DND-41 (cell line): ENCODE measurements at regions not wholly inside any gene's neighbourhood (a gene's known extent, or its start where the extent isn't known, plus 50 kb on each side); places are given as distances from the start of the nearest gene placed in this dataset.
"Not testable (repeated sequence)": the region's sequence is repeated elsewhere in the genome, so short reads cannot be mapped to it uniquely, and the experiment has no call there.

Experiments
- ATAC-seq: fragments of 200-7000 bp; cut with Tn5 transposase; 3 replicates; pipeline ENCODE4 v1.9.1; 2021; ENCODE audit warnings: low read depth; ENCODE audit not compliant: insufficient read depth
- DNase-seq: peaks from one replicate; pipeline ENCODE4 v3.0.0-alpha.2; 2020
- H2AFZ ChIP-seq: 2 replicates; pipeline ENCODE4 v1.6.0; 2012; ENCODE audit warnings: low read depth, low read length
- H3K27ac ChIP-seq: 2 replicates; pipeline ENCODE4 v1.5.1; 2012; ENCODE audit warnings: low read length, inconsistent platforms
- H3K27me3 ChIP-seq: fragments of 200-600 bp; sonication (generic); 2 replicates; pipeline ENCODE4 v1.6.0; 2012; ENCODE audit warnings: low read length, mild to moderate bottlenecking, inconsistent platforms; ENCODE audit not compliant: insufficient read depth, poor library complexity
- H3K36me3 ChIP-seq: 2 replicates; pipeline ENCODE4 v1.5.1; 2012; ENCODE audit warnings: low read length, inconsistent platforms; ENCODE audit not compliant: insufficient read depth
- H3K4me1 ChIP-seq: 2 replicates; pipeline ENCODE4 v1.5.1; 2012; ENCODE audit warnings: mild to moderate bottlenecking, low read length; ENCODE audit not compliant: insufficient read depth
- H3K4me2 ChIP-seq: 2 replicates; pipeline ENCODE4 v1.6.0; 2012; ENCODE audit warnings: mild to moderate bottlenecking, moderate library complexity, low read length, inconsistent platforms; ENCODE audit not compliant: insufficient read depth
- H3K4me3 ChIP-seq, 2 experiments: fragments of 200-600 bp in 1 of 2; shearing (Covaris generic) in 1 of 2; 2 replicates each; pipeline ENCODE4 v1.5.1; 2012 to 2016; ENCODE audit warnings: inconsistent platforms in 2 of 2, low read length in 2 of 2, mild to moderate bottlenecking in 2 of 2, low read depth in 1 of 2, moderate library complexity in 1 of 2
- H3K79me2 ChIP-seq: 2 replicates; pipeline ENCODE4 v1.6.0; 2012; ENCODE audit warnings: low read length, inconsistent platforms; ENCODE audit not compliant: insufficient read depth
- H3K9ac ChIP-seq: 2 replicates; pipeline ENCODE4 v1.6.0; 2012; ENCODE audit warnings: low read depth, mild to moderate bottlenecking, inconsistent platforms, low read length, moderate library complexity
- H3K9me3 ChIP-seq: 2 replicates; pipeline ENCODE4 v1.5.1; 2012; ENCODE audit warnings: low read length, moderate library complexity, mild to moderate bottlenecking, inconsistent platforms; ENCODE audit not compliant: insufficient read depth, severe bottlenecking
- H4K20me1 ChIP-seq: 2 replicates; pipeline ENCODE4 v1.6.0; 2012; ENCODE audit warnings: low read length; ENCODE audit not compliant: insufficient read depth
- EZH2 ChIP-seq: IDR thresholded peaks from 3 replicates; pipeline ENCODE4 v1.6.1; 2012; ENCODE audit warnings: borderline replicate concordance, low read depth, mild to moderate bottlenecking, moderate library complexity, low read length, inconsistent platforms; ENCODE audit not compliant: severe bottlenecking
- TF ChIP-seq, protein P1 (sequence below): IDR thresholded peaks from 2 replicates; pipeline ENCODE4 v1.5.1; 2012; ENCODE audit warnings: borderline replicate concordance, low read length, moderate library complexity, mild to moderate bottlenecking; ENCODE audit not compliant: poor library complexity, severe bottlenecking; ENCODE audit errors: extremely low read depth

DNA sequence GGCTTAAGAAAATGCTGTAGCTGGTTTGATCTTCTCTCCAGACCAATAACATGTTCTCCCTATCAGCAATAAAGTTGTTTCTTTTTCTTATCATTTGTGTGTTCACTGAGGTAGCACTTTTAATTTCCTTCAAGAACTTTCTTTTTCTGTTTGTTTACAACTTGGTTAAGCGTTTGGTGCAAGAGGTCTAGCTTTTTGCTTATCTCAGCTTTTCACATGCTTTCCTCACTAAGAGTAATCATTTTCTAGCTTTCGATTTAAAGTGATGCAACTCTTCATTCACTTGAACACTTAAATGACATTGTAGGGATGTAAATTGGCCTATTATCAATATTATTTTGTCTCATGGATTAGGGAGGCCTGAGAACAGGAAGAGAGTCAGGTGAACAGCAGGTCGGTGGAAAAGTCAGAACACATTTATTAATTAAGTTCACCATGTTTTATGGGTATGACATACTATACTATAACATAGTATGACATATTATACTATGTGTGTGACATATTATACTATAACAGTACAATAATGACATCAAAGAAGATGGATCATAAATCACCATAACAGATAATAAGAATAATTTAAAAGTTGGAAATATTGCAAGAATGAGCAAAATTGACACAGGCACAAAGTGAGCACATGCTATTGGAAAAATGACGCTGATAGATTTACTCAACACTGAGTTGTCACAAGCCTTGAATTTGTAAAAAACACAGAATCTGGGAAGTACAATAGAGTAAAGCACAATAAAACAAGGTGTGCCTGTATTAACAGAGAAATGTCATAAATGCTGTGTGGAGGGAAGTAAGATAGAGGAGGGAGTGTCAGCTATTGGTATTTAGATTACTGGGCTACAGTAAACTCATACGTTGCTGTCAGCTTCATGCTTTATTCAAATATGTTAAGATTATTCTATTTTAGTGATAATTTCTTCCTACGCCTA is 218.6 kb upstream of the SLC7A11 start:
- ATAC-seq (no peak), DNase-seq (no peak)
- H3K4me2 ChIP-seq = no peak overlapping the region
- H4K20me1 ChIP-seq = no peaks in the 10 kb centered on the region
- H3K36me3 ChIP-seq = no peaks in the 10 kb centered on the region
- H3K4me1 ChIP-seq = no peaks in the 10 kb centered on the region
- no peak overlapping the region for H3K9ac ChIP-seq
- H3K27ac ChIP-seq = no peak overlapping the region
- no peaks in the 10 kb centered on the region for H3K27me3 ChIP-seq
- H3K9me3 ChIP-seq = no peaks in the 10 kb centered on the region
- no peak overlapping the region for H3K4me3 ChIP-seq
- no peak overlapping the region for H2AFZ ChIP-seq
- TF ChIP-seq EZH2 = no peak
- TF ChIP-seq, protein P1, sequence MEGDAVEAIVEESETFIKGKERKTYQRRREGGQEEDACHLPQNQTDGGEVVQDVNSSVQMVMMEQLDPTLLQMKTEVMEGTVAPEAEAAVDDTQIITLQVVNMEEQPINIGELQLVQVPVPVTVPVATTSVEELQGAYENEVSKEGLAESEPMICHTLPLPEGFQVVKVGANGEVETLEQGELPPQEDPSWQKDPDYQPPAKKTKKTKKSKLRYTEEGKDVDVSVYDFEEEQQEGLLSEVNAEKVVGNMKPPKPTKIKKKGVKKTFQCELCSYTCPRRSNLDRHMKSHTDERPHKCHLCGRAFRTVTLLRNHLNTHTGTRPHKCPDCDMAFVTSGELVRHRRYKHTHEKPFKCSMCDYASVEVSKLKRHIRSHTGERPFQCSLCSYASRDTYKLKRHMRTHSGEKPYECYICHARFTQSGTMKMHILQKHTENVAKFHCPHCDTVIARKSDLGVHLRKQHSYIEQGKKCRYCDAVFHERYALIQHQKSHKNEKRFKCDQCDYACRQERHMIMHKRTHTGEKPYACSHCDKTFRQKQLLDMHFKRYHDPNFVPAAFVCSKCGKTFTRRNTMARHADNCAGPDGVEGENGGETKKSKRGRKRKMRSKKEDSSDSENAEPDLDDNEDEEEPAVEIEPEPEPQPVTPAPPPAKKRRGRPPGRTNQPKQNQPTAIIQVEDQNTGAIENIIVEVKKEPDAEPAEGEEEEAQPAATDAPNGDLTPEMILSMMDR = no peak
- no peaks in the 10 kb centered on the region for H3K79me2 ChIP-seq

DNA sequence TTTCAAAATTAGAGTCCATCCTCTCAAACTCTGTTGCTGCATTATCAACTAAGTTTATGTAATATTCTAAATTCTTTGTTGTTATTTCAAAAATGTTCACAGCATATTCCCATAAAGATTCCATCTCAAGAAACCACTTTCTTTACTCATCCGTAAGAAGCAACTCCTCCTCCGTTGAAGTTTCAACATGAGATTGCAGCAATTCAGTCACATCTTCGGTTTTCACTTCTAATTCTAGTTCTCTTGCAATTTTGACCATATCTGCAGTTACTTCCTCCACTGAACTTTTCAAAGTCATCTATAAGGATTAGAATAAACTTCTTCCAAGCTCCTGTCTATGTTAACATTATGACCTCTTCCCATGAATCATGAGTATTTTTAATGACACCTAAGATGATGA is 216.6 kb upstream of the SLC7A11 start:
- ATAC-seq = no peak
- H3K4me3 ChIP-seq = no peak overlapping the region
- H3K9ac ChIP-seq = no peak overlapping the region
- H3K27ac ChIP-seq = no peak overlapping the region
- H3K4me2 ChIP-seq = no peak overlapping the region
- no peaks in the 10 kb centered on the region for H3K9me3 ChIP-seq
- TF ChIP-seq EZH2 = no peak
- TF ChIP-seq, protein P1 = no peak
- H3K4me1 ChIP-seq = no peaks in the 10 kb centered on the region
- DNase-seq = no peak
- no peaks in the 10 kb centered on the region for H4K20me1 ChIP-seq
- H2AFZ ChIP-seq = no peak overlapping the region
- H3K79me2 ChIP-seq = no peaks in the 10 kb centered on the region
- no peaks in the 10 kb centered on the region for H3K36me3 ChIP-seq
- no peaks in the 10 kb centered on the region for H3K27me3 ChIP-seq

DNA sequence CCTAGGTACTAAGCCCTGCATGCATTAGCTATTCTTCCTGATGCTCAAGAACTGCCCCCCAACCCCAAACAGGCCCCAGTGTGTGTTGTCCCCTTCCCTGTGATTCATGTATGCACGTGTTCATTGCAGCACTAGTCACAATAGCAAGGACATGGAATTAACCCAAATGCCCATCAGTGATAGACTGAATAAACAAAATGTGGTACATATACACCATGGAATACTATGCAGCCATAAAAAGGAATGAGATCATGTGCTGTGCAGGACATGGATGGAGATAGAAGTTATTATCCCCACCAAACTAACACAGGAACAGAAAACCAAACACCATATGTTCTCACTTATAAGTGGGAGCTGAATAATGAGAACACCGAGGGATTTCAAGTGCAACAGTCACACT is 214.2 kb upstream of the SLC7A11 start:
- DNase-seq, H3K9ac ChIP-seq, H3K4me1 ChIP-seq, H3K4me2 ChIP-seq, H3K36me3 ChIP-seq, H3K79me2 ChIP-seq, H4K20me1 ChIP-seq, H3K27me3 ChIP-seq, H3K27ac ChIP-seq, ATAC-seq, H2AFZ ChIP-seq, H3K4me3 ChIP-seq, H3K9me3 ChIP-seq: not testable (repeated sequence)

DNA sequence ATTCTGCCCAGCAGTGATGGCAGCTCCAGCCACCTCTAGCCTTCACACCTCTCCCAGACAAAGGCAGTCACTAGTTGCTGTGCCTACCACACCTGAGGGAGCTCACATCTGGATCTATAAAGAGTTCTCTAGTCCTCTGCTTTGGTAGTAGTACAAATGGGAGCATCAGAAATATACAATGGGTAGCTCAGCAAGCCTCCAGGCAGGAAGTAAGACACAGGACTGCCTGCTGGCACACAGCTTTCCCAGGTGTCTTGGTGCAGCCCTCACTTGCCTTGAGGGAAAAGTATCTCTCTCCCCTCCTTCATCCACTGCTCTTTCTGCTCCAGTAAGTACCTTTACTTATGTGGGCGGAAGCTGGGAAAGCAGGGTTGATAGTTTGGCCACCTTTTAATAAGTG is 212.9 kb upstream of the SLC7A11 start:
- no peak overlapping the region for H3K9ac ChIP-seq
- ATAC-seq (no peak), DNase-seq (no peak)
- no peaks in the 10 kb centered on the region for H3K36me3 ChIP-seq
- no peaks in the 10 kb centered on the region for H4K20me1 ChIP-seq
- H3K4me1 ChIP-seq = no peaks in the 10 kb centered on the region
- no peaks in the 10 kb centered on the region for H3K9me3 ChIP-seq
- no peaks in the 10 kb centered on the region for H3K79me2 ChIP-seq
- no peak overlapping the region for H3K4me2 ChIP-seq
- H3K27me3 ChIP-seq = no peaks in the 10 kb centered on the region
- TF ChIP-seq, protein P1 = no peak
- TF ChIP-seq EZH2 = no peak
- H2AFZ ChIP-seq = no peak overlapping the region
- H3K27ac ChIP-seq = no peak overlapping the region
- no peak overlapping the region for H3K4me3 ChIP-seq
